Stimulated activated CD8-positive, alpha-beta memory T cell treated with anti-CD3 and anti-CD28 coated beads, Interleukin-4, amount 100 ng/mL, for 4 hours (primary cell): ENCODE measurements at regions not wholly inside any gene's neighbourhood (a gene's known extent, or its start where the extent isn't known, plus 50 kb on each side); places are given as distances from the start of the nearest gene placed in this dataset.
"Not testable (repeated sequence)": the region's sequence is repeated elsewhere in the genome, so short reads cannot be mapped to it uniquely, and the experiment has no call there.

Experiments
- DNase-seq, 2 donors: peaks; one replicate each; pipeline ENCODE4 v3.0.0-alpha.2; 2020; ENCODE audit warnings: low read depth in 2 of 2, low spot score in 1 of 2

DNA sequence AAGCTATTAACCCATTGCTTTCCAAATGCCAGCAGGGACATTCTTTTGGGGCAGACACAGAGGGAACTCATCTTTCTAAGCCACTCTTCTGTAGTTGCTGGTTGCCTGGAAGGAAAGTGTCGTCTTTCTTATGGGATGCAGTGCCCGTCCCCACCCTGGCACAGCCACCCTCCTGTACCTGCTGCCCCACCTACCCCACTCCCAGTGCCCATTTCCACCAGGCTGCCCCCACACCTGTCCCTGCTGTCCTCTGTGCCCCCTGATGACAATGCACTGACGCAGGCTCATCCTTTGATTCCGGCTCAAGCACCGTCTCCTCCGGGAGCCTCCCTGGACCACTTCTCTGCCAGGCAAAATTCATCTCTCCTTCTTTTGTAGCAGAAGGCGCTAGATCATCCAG is 190.4 kb upstream of the CDH5 start:
- DNase-seq: no peak

DNA sequence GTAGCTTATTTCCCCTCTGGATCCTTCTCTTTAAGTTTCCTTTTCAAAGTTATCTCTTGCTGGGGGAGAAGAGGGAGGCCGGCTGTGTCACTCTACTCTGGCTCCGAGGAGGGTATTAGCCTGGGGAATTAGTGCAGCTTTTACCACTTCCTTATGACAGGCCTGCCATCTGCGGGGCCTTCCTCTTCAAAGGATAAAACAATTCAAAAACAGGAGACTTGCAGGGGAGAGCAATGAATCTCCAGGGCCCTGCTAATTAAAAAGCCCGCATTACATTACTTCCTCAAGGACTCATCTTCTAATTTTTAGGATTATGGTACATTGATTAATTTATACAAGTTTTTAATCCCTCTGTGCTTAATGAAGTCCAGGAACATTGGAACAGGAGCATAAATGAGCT is 190.9 kb upstream of the CDH5 start:
- DNase-seq: no peak

DNA sequence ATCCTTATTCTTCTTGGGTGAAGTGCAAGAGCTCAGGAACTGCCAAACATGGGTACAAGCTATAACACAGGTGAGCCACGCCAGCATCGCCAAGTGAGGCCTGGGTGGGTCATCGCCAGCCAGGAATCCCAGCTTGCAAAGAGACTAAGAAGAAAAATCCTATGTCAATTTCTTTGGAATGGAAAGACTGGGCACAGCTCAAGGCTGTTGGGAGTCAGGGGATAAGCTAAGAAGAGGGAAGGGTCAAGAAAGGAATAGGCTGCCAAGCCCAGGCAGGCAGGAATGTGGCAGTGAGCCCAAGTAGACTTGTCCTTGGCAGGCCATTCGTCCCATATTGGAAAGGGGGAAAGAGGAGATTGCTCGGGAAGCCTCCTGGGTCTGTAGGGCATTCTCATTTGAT is 191.4 kb upstream of the CDH5 start:
- no peak for DNase-seq

DNA sequence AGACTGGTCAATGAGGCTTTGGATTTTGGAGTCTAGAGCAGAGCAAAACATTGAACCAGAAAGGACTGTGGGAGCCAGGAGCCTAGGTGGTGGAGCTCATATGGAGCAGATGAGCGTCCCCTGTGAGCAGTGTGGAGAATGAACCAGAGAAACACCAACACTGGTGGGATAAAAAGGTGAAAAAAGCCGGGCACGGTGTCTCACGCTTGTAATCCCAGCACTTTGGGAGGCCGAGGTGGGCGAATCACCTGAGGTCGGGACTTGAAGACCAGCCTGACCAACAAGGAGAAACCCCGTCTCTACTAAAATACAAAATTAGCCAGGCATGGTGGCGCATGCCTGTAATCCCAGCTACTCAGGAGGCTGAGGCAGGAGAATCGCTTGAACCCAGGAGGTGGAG is 192.7 kb upstream of the CDH5 start:
- DNase-seq: not testable (repeated sequence)

DNA sequence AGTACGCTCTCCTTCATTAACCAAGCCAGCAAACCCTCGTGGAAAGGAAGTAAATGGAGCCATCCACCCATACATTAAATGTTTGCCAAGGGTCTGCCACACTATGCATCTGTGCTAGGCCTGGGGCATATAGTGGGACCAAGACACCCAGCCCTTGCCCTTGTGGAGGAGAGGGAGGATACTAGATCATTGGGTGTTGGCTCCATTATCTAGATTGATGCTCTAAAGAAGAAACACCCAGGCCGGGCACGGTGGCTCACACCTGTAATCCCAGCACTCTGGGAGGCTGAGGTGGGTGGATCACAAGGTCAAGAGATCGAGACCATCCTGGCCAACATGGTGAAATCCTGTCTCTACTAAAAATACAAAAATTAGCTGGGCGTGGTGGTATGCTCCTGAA is 193.3 kb upstream of the CDH5 start:
- not testable (repeated sequence) for DNase-seq

DNA sequence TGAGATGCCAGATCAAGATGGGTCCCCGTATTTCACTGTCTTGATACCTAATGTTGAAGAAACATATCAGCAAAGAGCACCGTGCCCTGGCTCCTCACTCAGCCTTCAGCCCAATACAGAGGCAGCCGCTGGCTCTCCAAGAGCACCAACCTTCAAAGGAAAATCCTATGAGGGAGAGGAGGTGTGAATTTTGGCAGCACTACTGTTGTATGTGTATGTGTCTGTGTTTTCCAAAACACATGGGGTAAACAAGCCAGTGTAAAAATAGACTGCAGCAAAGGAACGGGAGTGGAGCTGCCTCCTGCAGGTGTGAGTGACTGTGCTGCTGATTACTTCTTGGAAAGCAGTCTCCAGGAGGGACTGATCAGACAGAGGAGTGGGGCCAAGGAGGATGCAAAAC is 194.0 kb upstream of the CDH5 start:
- no peak for DNase-seq

GRCh38 chr16:66171578-66171977 is 194.9 kb upstream of the CDH5 start:
- no peak for DNase-seq

GRCh38 chr16:66170989-66171388 is 195.5 kb upstream of the CDH5 start:
- no peak for DNase-seq

DNA sequence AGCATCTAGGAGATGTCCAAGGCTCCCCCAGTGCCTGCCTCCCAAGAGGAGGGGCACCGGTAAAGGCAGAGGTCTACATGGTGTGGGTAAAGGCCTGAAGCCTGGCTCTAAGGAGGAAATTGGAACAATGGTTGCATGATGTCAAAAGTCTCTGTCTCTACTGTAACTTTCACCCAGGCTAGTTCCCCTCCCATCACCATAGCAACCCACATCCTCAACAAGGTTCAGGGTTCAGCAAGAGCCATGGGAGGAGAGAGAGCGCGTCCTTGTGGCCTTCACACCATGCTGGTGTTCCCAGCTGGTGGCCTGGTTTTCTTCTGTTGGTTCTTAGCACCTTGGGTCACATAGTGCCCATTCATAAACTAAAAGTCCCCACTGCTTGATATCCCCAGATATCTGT is 196.7 kb upstream of the CDH5 start:
- DNase-seq: no peak

GRCh38 chr16:66168777-66169176 is 197.7 kb upstream of the CDH5 start:
- no peak for DNase-seq

DNA sequence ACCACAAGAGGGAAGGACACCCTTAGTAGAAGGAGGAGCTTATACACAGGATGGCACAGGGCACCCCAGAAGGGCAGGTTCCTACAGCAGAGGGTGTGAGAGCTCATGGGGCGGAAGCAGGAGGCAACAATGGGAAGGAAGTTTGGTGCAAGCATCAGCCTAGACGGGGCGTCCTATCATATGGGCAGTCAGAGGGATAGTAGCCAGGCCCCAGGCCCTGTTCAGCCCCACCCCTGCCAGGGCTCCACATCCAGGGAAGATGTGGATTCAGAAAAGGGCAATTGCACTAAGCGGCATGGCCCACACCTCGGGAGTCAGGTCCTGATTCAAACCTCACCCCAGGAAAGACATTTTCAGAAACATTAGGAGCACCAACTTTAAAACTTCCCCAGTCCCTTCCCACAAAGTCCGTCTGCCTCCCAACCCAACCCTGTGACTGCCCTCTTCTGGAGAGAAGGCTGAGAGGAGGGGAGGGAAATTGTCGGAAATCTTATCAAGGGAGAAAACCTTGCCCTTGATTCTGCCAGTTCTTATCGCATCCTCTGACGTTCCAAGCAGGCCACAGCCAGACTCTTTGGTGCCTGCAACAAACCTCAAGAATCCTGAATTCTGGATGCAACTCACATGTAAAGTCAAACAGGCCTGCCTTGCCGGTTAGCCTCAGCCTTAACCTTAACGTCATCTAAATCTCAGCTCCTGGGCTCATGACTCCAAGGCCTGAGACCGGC is 198.8 kb upstream of the CDH5 start:
- no peak for DNase-seq

GRCh38 chr16:66166490-66166889 is 200.0 kb upstream of the CDH5 start:
- no peak for DNase-seq

- DNase-seq: no peak
Observed at GRCh38 chr16:66165879-66166278, 200.6 kb upstream of the CDH5 start.

GRCh38 chr16:66164581-66165247 is 201.8 kb upstream of the CDH5 start:
- DNase-seq: no peak

GRCh38 chr16:66162821-66163220 is 203.7 kb upstream of the CDH5 start:
- no peak for DNase-seq

- DNase-seq: no peak
Observed at GRCh38 chr16:66161942-66162341, 204.5 kb upstream of the CDH5 start.

DNA sequence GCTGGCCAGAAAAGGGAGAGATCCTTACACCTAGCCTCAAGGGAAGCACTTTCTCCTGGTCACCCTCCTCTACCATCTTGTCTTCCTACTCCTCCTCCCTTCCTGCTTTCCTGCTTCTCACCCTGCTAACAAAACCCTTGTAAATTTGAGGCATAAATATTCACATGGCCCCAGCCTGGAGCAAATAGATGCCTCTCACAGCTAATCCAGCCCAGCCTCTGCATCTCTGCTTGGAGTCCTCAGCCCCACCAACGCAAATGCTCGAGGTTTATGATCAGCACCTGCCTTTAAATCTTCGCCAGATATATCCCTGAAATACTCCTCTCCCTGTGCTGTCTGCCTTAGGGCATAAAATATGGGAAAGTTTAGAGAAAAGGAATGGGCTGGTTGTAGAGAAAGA is 205.2 kb upstream of the CDH5 start:
- no peak for DNase-seq

DNA sequence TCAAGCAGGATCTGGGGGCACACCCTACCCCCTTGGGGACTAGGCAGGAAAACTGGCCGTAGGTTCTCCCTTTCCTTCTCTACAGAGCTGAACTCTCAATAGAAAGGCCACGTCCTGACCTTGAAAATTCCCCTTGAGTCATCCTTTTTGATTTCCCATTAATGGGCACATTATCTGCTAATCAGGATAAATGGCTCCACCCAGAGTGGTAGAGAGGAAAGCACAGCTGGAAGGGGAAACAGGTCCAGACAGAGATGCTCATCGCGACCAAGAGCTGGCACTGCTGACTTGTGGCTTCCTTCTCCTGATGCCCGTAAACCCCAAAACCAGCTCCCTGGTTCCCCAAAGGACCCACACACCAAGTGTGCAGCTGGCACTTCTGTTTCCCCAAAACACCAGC is 206.5 kb upstream of the CDH5 start:
- no peak for DNase-seq

DNA sequence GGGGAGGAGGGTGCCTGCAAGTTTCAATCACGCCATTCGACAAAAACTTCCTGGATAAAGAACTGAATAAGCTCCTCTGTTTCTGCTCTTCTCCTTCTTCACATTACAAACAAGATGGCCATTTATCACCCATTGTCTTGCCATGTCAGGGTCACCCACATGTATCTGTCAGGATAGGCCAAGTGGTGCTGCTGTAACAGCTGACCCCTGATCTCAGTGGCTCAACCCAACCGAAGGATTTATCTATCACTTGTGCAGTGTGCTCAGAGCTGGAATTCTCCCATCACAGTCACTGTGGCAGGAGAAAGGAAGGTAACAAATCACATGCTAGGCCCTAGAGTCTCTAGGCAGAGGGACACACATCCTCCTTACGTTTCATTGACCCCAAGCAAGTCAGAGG is 210.0 kb upstream of the CDH5 start:
- no peak for DNase-seq

DNA sequence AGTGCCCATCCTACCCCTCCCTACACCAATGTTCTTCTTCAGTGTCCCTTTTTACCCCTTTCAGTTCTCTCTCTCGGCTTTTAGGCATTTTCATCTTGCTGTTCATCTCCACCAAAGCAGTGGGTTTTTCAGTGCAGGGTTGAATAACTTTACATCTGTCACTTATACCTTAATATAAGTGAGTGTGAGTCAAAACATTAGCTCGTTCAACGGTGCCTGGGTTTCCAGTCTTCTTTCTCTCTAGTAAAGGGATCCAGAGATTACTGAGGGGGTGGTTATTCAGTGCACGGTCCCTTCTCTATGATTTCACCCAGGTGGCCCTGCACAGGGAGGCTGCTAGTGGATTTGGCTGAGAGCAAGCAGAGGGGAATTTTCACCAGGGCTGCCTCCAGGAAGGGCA is 210.6 kb upstream of the CDH5 start:
- no peak for DNase-seq

DNA sequence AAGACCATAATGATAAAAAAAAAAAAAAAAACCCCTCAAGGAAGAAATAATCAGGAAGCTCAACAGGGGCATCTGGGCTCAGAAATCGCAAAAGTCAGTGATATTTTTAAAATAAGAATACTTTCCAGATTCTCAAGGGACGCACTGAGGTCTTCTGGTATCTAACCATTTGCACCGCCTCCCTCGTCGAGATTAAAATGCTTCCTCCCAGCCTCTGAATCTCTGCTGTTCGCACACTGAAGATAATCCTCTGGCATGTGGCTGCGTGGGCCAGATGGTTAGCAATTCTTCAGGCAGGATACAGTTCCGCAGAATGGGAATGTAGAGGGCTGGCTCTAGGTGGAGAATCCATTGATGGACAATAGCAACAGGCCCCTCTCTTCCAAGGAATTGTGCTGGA is 211.7 kb upstream of the CDH5 start:
- DNase-seq: no peak

GRCh38 chr16:66152823-66153393 is 213.6 kb upstream of the CDH5 start:
- DNase-seq: no peak

DNA sequence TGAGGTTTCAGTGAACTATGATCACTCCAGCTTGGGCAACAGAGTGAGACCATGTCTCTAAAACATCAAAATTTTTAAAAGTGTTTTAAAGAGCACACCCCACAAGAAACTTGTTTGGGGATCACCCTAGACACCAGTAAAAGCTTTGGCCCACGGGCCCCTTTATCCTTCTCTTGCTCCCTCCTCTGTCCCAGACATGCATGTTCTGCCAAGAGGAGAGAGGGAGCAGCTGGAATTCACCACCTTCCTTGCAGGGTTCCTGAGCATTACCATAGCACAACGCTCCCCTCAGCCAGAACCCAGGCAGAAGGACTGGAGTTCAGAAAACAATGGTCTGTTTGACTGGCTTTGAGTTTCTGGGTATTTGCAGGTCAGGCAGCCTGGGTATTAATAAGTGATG is 214.3 kb upstream of the CDH5 start:
- DNase-seq: no peak
